Stimulated activated CD4-positive, alpha-beta T cell treated with anti-CD3 and anti-CD28 coated beads, Interleukin-1b, Interleukin-23, amount 100 ng/mL, for 4 hours (primary cell): ENCODE measurements at regions not wholly inside any gene's neighbourhood (a gene's known extent, or its start where the extent isn't known, plus 50 kb on each side); places are given as distances from the start of the nearest gene placed in this dataset.

Source experiments
- DNase-seq, 2 donors: peaks; one replicate each; pipeline ENCODE4 v3.0.0-alpha.2; 2020; ENCODE audit warnings: low read depth in 2 of 2

- DNase-seq, result no peak
These were observed 455.5 kb downstream of the SOX9 start for GRCh38 chr17:72576289-72576759.

GRCh38 chr17:72578817-72579470 lies 458.1 kb downstream of the SOX9 start:
- DNase-seq, result no peak

- DNase-seq, result no peak
These were observed 459.1 kb downstream of the SOX9 start for GRCh38 chr17:72579990-72580320.

GRCh38 chr17:72580321-72581127 lies 459.7 kb downstream of the SOX9 start:
- no peak for DNase-seq

- no peak for DNase-seq
These were observed 466.3 kb downstream of the SOX9 start for GRCh38 chr17:72587156-72587555.

GRCh38 chr17:72587773-72588511 lies 467.1 kb downstream of the SOX9 start:
- DNase-seq, result no peak

- no peak for DNase-seq
These were observed 467.7 kb downstream of the SOX9 start for GRCh38 chr17:72588561-72588960.

- DNase-seq, result no peak
These were observed 468.1 kb downstream of the SOX9 start for GRCh38 chr17:72588961-72589360.

- DNase-seq, result no peak
These were observed 469.6 kb downstream of the SOX9 start for GRCh38 chr17:72590382-72590781.

GRCh38 chr17:72590882-72591281 lies 470.1 kb downstream of the SOX9 start:
- DNase-seq, result no peak

- no peak for DNase-seq
These were observed 470.7 kb downstream of the SOX9 start for GRCh38 chr17:72591289-72592241.

- DNase-seq, result peak in 1 of 2 donors; percentile 22
These were observed 471.6 kb downstream of the SOX9 start for GRCh38 chr17:72592242-72592966.

- DNase-seq, result no peak
These were observed 472.1 kb downstream of the SOX9 start for GRCh38 chr17:72592967-72593325.

- no peak for DNase-seq
These were observed 473.4 kb downstream of the SOX9 start for GRCh38 chr17:72594248-72594647.
